ENCODE measurements at regions not wholly inside any gene's neighbourhood (a gene's known extent, or its start where the extent isn't known, plus 50 kb on each side); places are given as distances from the start of the nearest gene placed in this dataset.

DNA sequence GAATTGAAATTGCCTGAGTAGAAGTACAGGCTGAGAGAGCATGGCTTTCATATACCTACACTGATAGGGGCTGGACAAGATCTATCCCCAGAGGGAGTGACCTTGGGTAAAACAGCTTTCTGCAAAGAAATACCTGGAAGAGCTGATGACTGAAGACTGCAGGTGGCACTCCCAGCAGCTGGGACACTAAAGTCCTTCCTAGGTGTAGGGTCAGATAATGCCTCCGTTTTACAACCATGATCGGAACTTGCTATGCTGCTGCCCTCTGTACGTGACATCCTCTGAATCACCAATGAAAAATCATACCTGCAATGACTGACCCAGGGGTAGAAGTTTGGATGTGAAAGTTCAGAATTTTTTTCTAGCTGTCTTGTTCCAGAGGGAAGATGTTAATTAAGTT is 107.2 kb upstream of the WDR1 start:
- no TSS peak for BruUV-seq (replicated peaks)
- CTCF ChIA-PET: no interaction called here
- in situ Hi-C loops (cut with MboI) (no loop called here), intact Hi-C loops (cut with micrococcal nuclease; ENCODE audit: unreplicated experiment) (no loop called here)
- POLR2A ChIA-PET: no interaction called here
- WGBS (ENCODE audit: insufficient coverage, insufficient replicate concordance, low lambda C conversion rate, missing lambda C conversion rate): 63% methylated on average over 3 of the region's 3 CpGs
- no peaks in the 10 kb centered on the region for H4K20me1 ChIP-seq (ENCODE audit: control insufficient read depth, insufficient read depth)
- SMC1A ChIA-PET (ENCODE audit: uncharacterized antibody, unreplicated experiment): no interaction called here
- H3K4me1 ChIP-seq (ENCODE audit: control insufficient read depth, insufficient read depth, low read length): no peaks in the 10 kb centered on the region
- H3K4me2 ChIP-seq (ENCODE audit: control insufficient read depth, insufficient read depth): no peak overlapping the region
- no peak overlapping the region for H3K4me3 ChIP-seq
- no peak overlapping the region for H3K9ac ChIP-seq (ENCODE audit: control insufficient read depth, insufficient read depth, low read length)
- no peak for DNase-seq (ENCODE audit: low read depth, low spot score)
- no peaks in the 10 kb centered on the region for H3K9me3 ChIP-seq (replicated peaks; ENCODE audit: control insufficient read depth, insufficient read depth, low read length)
- no peaks in the 10 kb centered on the region for H3K27me3 ChIP-seq (replicated peaks in 1 of 2; ENCODE audit: control insufficient read depth in 2 of 2, insufficient read depth in 2 of 2, low read length in 1 of 2)
- no peaks in the 10 kb centered on the region for H3K79me2 ChIP-seq (ENCODE audit: control insufficient read depth, insufficient read depth, low read length)
- H2AFZ ChIP-seq (ENCODE audit: control insufficient read depth, low read depth, low read length): no peak overlapping the region
- FAIRE-seq: no peak
- H3K27ac ChIP-seq (ENCODE audit: control insufficient read depth, insufficient read depth): no peak overlapping the region
- H3K36me3 ChIP-seq (ENCODE audit: control insufficient read depth in 2 of 2, insufficient read depth in 2 of 2, low read length in 1 of 2): no peaks in the 10 kb centered on the region
- ATAC-seq: no peak
- no peak for TF ChIP-seq RELA (IDR thresholded peaks at IDR 0.05; ENCODE audit: borderline replicate concordance, partially characterized antibody)
- no peak for TF ChIP-seq MTA3 (IDR thresholded peaks at IDR 0.05; ENCODE audit: borderline replicate concordance, low read length)
- no peak for TF ChIP-seq KAT2A (conservative IDR thresholded peaks at IDR 0.05; ENCODE audit: control insufficient read depth, low read depth, low read length)
- no peak for TF ChIP-seq STAT3 (IDR thresholded peaks at IDR 0.05; ENCODE audit: low read depth, low read length)
- TF ChIP-seq ETV6 (conservative IDR thresholded peaks at IDR 0.05 in 1 of 2, IDR thresholded peaks at IDR 0.05 in 1 of 2; ENCODE audit: borderline replicate concordance in 1 of 2, low read depth in 1 of 2): no peak
- TF ChIP-seq, protein P1, sequence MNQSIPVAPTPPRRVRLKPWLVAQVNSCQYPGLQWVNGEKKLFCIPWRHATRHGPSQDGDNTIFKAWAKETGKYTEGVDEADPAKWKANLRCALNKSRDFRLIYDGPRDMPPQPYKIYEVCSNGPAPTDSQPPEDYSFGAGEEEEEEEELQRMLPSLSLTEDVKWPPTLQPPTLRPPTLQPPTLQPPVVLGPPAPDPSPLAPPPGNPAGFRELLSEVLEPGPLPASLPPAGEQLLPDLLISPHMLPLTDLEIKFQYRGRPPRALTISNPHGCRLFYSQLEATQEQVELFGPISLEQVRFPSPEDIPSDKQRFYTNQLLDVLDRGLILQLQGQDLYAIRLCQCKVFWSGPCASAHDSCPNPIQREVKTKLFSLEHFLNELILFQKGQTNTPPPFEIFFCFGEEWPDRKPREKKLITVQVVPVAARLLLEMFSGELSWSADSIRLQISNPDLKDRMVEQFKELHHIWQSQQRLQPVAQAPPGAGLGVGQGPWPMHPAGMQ (IDR thresholded peaks at IDR 0.05; ENCODE audit: borderline replicate concordance): no peak
- TF ChIP-seq, protein P2, sequence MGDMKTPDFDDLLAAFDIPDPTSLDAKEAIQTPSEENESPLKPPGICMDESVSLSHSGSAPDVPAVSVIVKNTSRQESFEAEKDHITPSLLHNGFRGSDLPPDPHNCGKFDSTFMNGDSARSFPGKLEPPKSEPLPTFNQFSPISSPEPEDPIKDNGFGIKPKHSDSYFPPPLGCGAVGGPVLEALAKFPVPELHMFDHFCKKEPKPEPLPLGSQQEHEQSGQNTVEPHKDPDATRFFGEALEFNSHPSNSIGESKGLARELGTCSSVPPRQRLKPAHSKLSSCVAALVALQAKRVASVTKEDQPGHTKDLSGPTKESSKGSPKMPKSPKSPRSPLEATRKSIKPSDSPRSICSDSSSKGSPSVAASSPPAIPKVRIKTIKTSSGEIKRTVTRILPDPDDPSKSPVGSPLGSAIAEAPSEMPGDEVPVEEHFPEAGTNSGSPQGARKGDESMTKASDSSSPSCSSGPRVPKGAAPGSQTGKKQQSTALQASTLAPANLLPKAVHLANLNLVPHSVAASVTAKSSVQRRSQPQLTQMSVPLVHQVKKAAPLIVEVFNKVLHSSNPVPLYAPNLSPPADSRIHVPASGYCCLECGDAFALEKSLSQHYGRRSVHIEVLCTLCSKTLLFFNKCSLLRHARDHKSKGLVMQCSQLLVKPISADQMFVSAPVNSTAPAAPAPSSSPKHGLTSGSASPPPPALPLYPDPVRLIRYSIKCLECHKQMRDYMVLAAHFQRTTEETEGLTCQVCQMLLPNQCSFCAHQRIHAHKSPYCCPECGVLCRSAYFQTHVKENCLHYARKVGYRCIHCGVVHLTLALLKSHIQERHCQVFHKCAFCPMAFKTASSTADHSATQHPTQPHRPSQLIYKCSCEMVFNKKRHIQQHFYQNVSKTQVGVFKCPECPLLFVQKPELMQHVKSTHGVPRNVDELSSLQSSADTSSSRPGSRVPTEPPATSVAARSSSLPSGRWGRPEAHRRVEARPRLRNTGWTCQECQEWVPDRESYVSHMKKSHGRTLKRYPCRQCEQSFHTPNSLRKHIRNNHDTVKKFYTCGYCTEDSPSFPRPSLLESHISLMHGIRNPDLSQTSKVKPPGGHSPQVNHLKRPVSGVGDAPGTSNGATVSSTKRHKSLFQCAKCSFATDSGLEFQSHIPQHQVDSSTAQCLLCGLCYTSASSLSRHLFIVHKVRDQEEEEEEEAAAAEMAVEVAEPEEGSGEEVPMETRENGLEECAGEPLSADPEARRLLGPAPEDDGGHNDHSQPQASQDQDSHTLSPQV (IDR thresholded peaks at IDR 0.05): no peak
- TF ChIP-seq MTA2 (IDR thresholded peaks at IDR 0.05; ENCODE audit: low read depth): no peak
- no peak for TF ChIP-seq CREM (IDR thresholded peaks at IDR 0.05; ENCODE audit: low read depth)
- TF ChIP-seq, protein P3, sequence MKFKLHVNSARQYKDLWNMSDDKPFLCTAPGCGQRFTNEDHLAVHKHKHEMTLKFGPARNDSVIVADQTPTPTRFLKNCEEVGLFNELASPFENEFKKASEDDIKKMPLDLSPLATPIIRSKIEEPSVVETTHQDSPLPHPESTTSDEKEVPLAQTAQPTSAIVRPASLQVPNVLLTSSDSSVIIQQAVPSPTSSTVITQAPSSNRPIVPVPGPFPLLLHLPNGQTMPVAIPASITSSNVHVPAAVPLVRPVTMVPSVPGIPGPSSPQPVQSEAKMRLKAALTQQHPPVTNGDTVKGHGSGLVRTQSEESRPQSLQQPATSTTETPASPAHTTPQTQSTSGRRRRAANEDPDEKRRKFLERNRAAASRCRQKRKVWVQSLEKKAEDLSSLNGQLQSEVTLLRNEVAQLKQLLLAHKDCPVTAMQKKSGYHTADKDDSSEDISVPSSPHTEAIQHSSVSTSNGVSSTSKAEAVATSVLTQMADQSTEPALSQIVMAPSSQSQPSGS (IDR thresholded peaks at IDR 0.05; ENCODE audit: low read length): no peak
- TF ChIP-seq, protein P4, sequence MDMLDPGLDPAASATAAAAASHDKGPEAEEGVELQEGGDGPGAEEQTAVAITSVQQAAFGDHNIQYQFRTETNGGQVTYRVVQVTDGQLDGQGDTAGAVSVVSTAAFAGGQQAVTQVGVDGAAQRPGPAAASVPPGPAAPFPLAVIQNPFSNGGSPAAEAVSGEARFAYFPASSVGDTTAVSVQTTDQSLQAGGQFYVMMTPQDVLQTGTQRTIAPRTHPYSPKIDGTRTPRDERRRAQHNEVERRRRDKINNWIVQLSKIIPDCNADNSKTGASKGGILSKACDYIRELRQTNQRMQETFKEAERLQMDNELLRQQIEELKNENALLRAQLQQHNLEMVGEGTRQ (IDR thresholded peaks at IDR 0.05; ENCODE audit: borderline replicate concordance, low read depth, low read length): no peak
- TF ChIP-seq MXI1 (IDR thresholded peaks at IDR 0.05; ENCODE audit: low read depth, low read length): no peak
- RAD21 ChIA-PET (ENCODE audit: unreplicated experiment): no interaction called here
